ENCODE measurements at regions not wholly inside any gene's neighbourhood (a gene's known extent, or its start where the extent isn't known, plus 50 kb on each side); places are given as distances from the start of the nearest gene placed in this dataset.

- no peak for DNase-seq (ENCODE audit: low spot score)
These were observed 163.5 kb upstream of the LYZL2 start for GRCh38 chr10:30793093-30793492.

DNA sequence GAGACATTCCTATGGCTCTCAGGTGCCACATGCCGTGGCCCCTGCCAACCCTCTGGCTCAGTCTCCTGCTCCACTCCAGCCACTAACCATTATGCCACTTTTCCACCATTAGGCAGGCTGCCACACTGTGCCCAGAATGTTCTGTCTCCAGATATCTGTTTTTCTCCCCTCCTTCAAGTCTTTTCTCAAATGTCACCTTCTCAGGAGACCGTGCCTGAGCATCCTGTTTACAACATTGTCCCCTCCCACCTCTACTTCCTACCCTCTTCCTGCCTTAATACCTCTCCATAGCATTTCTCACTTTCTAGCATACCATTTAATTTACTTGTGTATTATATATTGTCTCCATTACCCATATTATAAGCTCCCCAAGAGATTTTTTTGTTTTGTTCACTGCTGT is 162.5 kb upstream of the LYZL2 start:
- DNase-seq (ENCODE audit: low spot score), result no peak

DNA sequence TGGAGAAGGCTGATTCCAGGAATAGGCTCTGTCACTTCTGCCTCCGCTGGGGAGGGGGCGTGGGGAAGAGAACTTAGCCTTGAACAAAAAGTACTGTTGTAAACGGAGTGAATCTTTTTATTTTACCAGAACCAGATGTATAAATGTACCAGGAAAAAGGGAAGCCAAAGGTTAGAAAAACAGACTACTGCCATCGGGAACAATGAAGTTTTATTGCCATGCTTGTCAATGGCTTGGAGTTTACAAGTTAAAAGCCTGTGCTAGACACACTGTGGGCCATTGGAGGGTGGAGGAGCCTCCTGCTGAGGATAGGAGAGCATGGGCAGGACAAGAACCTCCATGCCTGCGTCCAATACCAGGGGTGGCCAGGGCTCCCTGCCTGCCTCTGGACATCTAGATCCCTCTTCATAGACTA is 161.7 kb upstream of the LYZL2 start:
- no peak for DNase-seq (ENCODE audit: low spot score)

GRCh38 chr10:30789806-30790205 is 160.3 kb upstream of the LYZL2 start:
- no peak for DNase-seq (ENCODE audit: low spot score)

GRCh38 chr10:30788307-30788706 is 158.8 kb upstream of the LYZL2 start:
- DNase-seq (ENCODE audit: low spot score), result no peak

DNA sequence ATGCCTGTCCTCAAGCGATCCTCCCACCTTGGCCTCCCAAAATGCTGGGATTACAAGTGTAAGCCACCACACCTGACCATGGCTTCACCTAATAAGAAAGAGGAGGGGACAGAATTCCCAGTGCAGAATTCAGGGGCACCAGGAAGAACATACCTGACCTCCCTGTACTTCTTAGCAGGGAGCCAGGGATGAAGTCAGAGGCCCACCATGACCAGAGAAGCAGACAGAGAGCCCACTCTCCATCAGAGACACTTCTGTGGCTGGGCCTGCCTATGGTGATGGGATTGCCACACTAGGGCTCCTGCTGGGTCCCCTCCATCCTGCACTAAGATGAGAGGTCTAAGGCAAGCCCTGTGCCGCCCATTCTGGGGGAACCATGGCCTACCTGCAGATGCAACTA is 157.4 kb upstream of the LYZL2 start:
- no peak for DNase-seq (ENCODE audit: low spot score)

- DNase-seq (ENCODE audit: low spot score), result no peak
These were observed 156.6 kb upstream of the LYZL2 start for GRCh38 chr10:30786131-30786530.

- peak; percentile 86 for DNase-seq (ENCODE audit: low spot score)
These were observed 155.5 kb upstream of the LYZL2 start for GRCh38 chr10:30784897-30785605.

GRCh38 chr10:30784524-30784896 is 155.0 kb upstream of the LYZL2 start:
- no peak for DNase-seq (ENCODE audit: low spot score)

- peak; percentile 89 for DNase-seq (ENCODE audit: low spot score)
These were observed 154.5 kb upstream of the LYZL2 start for GRCh38 chr10:30783939-30784501.

GRCh38 chr10:30782537-30783461 is 153.2 kb upstream of the LYZL2 start:
- DNase-seq (ENCODE audit: low spot score), result no peak

- no peak for DNase-seq (ENCODE audit: low spot score)
These were observed 152.6 kb upstream of the LYZL2 start for GRCh38 chr10:30782157-30782536.

GRCh38 chr10:30781670-30782121 is 152.1 kb upstream of the LYZL2 start:
- no peak for DNase-seq (ENCODE audit: low spot score)

DNA sequence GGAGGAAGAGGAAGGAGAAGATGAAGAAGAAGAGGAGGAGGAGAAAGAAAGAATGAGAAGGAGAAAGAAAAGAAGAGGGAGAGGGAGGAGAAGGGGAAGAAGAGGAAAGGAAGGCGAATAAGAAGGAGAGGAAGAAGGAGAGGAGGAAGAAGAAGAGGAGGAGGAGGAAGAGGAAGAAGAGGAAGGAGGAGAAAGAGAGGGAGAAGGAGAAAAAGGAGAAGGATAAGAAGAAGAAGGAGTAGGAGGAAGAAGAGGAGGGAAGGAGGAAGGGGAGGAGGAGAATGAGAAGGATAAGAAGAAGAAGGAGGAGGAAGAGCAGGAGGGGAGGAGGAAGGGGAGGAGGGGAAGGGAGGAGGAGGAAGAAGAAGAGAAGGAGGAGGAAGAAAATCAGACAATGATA is 149.2 kb upstream of the LYZL2 start:
- no peak for DNase-seq (ENCODE audit: low spot score)

DNA sequence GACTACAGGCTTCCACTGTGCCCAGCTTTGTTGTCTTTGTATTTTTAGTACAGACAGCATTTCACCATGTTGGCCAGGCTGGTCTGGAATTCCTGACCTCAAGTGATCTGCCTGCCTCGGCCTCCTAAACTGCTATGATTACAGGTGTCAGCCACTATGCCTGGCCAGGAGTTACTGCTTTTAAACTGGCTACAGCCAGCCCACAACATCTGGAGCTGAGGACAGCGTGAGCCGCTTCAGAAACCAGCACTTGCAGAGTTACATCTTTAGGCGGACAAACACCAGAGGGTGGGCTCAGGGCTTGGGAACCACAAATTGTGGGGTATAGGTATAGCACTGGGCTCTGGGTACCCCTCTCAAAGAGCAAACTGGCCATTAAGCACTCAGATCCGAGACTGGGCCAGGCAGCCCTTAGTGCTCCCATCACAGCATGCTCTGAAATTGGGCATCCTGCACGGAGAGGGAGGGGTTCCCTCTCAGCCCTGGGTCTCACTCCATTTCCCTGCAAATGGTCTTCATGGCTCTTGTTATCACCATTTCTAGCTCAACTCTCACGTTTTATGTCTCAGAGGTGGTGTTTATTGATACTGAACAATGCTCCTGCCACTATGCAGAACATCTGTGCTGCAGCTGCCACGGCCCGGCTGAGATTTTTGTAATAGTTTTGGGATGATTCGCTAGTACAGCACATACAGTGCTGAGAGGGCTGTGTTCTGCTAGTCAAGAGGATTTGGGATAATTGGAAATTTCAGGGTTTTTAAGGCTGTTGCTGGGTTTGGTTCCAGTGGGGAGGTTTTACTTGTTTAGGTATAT is 146.4 kb upstream of the LYZL2 start:
- no peak for DNase-seq (ENCODE audit: low spot score)

DNA sequence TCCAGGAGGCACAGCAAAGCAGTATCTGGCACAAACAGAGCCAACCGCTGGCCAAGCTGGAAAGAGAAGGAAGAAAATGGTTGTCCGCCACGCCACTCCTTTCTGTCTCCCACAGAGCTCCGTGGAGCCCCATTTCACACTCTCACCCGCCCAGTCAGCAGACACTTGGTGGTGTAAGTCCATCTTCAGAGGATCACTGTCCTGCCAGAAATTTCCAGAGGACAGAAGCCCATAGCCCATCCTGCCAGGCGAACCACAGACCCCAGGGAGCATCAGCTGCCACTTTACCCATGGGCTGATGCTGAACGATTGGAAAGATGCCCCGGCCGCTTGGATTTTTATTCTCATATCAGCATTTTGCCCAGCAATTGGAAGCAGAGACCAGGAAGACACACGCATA is 144.7 kb upstream of the LYZL2 start:
- DNase-seq (ENCODE audit: low spot score), result no peak

- DNase-seq (ENCODE audit: low spot score), result no peak
These were observed 143.9 kb upstream of the LYZL2 start for GRCh38 chr10:30773501-30773900.

GRCh38 chr10:30770816-30771215 is 141.3 kb upstream of the LYZL2 start:
- no peak for DNase-seq (ENCODE audit: low spot score)

DNA sequence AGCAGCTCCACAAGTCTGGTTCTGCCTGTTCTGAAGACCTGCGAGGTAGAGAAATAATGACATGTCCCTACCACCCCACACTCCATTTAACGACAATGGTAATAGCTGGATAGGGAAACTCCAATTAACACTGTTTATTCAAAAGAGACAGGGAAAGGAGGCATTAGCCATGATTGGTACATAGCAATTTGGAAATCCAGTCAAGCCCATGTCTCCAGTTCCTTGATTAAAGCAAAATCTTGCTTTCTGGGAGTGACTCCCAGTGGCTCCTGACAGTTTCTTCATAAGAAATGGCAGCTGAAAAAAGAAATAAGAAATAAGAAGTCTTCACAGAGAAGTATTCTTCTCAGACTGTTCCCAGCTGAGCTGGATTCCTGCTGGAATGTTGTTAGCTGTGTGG is 140.7 kb upstream of the LYZL2 start:
- no peak for DNase-seq (ENCODE audit: low spot score)

- DNase-seq (ENCODE audit: low spot score), result no peak
These were observed 139.8 kb upstream of the LYZL2 start for GRCh38 chr10:30769361-30769760.

DNA sequence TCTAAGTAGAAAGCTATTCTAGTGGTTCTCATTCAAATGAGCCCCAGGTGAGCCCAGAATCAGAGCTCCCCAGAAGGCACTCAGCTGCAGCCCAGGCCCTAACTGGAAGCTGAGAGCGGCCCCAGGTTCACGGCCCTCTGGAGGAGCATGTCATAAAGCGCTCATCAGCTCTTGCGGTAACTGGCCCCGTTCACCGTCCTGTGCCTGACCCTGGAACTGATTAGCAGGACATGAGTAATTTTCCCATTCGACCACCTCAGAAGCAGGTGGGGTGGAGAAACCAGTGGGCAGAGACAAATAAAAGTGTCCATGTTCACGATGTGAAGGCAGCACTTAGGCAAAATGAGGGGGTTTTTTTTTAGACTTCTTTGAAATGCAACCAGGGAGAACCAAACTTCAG is 136.1 kb upstream of the LYZL2 start:
- no peak for DNase-seq (ENCODE audit: low spot score)

GRCh38 chr10:30765022-30765615 is 135.6 kb upstream of the LYZL2 start:
- no peak for DNase-seq (ENCODE audit: low spot score)
